ENCODE measurements at regions not wholly inside any gene's neighbourhood (a gene's known extent, or its start where the extent isn't known, plus 50 kb on each side); places are given as distances from the start of the nearest gene placed in this dataset.
"Not testable (repeated sequence)": the region's sequence is repeated elsewhere in the genome, so short reads cannot be mapped to it uniquely, and the experiment has no call there.

DNA sequence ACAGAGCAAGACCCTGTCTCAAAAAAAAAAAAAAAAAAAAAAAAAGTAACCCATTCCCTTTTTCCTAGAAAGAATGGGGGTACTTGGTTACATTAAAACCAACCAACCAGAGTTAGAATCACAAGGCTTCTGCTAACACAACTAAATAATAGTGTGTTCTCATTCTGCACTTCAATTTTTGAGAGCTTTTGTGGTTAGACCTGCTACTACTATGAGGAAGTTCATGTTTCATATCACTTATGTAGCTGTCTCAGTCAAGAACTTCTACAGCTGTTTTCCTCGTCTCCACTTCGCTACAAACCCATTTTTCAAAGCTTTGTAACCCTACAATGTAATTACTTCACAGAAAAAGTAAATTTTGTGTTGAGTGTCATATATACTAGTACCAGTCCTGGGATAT is 58.3 kb downstream of the PDHA2 start:
- no peak for DNase-seq

DNA sequence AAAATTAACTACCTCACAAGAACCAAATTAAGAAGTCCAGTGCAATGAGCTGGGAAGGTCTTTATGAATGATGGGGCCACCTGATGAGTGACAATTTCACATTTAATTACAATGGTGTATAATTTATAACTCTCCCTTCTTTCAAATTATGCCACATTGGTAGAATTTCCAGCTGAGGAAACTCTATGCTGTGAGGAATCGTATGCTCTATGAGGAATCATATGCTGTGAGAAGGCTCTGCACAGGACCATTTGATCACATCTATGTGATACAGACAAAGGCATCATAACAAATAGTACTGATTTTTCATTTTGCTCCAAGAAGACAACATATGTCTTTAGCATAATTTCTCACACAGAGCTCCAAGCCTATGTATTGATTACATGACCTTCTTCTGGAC is 69.3 kb downstream of the PDHA2 start:
- no peak for DNase-seq

DNA sequence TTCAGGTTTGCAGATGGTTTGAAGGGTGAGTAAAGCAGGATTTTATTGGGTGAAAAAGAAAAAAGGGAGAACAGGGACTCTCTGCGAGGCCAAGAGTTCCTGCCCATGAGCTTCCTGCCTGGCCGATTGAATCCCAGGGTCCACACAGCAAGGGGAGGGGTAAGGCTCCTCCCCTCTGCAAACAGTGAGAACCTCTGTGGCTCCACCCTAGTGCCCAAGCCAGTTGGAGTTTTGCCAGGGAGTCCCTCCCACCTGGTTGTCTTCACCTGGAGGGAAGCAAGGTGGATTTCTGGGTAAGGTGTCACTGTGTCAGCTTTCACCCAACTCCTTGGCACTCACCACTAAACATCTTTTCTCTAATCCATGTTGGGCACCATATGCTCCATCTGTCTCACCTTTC is 70.9 kb downstream of the PDHA2 start:
- no peak for DNase-seq

DNA sequence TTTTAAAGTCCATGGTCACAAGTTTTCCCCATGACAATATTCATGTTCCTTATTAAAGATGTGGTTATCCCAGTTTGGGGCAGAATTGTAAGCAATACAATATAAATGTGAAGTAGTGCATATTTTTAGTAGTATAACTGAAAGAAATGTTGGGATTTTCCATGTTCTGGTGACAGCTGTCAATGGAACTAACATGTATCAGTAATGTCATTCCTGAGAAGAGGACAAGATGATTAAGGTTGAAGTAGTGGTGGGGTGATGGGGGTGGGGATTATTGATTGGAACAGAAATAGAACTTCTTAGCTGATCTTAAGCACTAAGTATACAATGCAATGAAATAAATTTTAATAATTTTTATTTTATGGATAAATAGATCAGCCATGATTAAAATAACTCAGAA is 81.6 kb downstream of the PDHA2 start:
- no peak for DNase-seq

DNA sequence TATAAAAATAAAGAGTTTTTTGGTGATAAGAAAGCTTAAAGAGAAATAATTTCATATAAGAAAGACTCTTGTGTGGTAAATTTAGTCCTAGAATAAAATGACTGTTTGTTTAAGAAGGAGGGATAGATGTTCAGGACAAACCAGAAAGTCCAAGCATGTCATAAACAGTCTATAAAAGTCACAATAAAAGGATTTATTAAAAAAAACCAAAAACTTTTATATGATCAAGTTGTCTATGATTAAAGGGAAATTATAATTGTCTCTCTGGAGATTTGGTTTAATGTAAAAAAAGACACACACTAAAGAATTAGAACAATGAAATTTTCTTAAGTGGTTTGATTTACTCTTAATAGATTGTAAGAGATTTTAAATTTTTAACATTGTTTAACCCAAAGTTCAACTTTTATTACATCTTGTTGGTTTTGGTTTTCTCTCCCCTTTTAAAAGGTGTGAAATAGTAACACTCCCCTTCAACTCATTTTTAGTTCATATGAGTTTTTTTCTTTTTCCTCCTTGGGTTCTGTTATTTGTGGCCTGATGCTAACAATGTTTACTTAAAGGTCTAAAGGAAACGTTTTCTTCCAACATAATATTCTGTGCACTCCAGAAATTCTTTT is 89.7 kb downstream of the PDHA2 start:
- no peak for DNase-seq

DNA sequence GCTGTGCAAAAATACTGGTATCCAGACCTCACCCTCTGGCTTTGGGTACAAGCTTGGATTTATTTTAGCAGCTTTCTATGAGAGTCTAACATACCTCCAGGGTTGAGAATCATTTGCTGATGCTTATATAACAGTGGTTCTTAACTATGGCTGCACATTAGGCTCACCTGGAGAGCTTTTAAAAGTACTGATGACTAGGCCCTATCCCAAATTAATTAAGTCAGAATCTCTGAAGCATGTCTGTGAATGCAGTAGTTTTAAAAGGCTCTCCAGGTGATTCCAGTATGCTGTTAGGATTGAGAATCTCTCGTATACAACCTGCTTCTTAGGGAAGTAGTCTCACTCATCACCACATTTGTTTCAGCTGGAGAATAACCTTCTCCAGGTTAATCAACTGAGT is 99.2 kb downstream of the PDHA2 start:
- DNase-seq = no peak

DNA sequence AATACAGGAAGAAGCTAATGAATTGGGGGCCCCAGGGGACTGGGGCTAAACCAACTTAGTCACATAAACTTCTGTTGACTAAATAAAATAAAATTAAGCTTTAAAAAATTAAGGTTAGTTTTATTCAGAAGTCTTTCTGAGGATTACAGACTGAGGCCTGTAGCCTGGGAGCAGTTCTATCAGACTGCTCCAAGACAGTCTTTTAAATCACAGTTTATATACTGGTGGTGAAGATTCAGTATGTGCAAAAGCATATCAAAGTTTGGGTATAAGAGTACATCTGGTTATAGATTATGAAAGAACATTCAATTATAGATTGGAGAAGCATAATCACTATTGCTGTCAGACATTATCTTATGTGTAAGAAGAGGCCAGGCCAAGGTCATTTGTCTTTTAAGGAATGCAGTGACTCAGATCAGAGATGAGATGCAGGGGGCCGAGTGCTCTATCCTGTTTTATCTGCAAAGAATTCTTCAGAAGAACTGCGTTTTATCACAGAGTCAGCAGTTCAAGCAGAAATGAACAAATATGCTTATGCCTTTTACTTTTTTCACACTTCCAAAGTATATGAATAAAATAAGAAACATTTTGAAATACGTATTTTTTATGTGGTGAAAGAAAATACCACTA is 109.4 kb downstream of the PDHA2 start:
- no peak for DNase-seq

DNA sequence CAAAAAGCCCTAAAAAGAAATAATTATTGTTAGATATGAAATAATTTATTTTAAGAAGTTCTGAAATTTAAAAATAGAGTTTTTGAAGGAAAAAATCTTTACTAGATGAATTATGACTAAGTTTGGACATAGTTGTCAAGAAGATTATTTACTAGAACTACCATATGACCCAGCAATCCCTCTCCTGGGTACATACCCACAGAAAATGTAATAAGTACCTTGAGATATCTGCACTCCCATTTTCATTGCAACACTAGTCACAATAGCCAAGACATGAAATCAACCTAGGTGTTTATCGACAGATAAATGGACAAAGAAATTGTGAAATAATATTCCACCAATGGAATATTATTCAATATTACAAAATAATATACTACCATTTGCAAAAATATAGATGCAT is 109.9 kb downstream of the PDHA2 start:
- no peak for DNase-seq

DNA sequence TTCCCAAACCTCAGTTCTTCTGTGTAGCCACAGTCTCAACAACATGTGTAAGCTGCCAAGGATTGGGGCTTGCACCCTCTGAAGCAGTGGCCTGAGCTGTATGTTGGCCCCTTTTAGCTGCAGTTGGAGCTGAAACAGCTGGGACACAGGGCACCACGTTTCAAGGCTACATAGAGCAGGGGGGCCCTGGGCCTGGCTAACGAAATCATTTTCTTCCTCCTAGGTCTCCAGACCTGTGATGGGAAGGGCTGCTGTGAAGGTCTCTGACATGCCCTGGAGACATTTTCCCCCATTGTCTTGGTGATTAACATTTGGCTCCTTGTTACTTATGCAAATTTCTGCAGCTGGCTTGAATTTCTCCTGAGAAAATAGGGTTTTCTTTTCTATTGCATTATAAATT is 112.6 kb downstream of the PDHA2 start:
- DNase-seq = not testable (repeated sequence)

DNA sequence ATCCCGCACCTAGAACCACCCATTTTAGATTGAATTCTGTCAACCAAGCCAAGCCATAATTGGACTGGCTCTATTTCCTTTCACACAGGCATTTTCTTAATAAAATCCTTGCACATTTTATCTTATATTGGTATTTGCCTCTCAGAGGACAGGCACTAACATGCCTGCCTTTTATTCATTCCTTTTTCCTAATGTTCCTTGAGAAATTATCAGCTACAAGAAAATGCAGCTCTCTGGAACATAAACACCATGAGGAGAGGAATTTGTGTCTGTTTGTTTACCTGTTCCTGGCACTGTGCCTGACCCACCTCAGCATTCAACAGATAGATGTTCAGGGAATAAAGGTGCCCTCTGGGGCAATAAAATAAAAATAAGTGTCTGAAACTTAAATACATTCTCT is 116.2 kb downstream of the PDHA2 start:
- no peak for DNase-seq

DNA sequence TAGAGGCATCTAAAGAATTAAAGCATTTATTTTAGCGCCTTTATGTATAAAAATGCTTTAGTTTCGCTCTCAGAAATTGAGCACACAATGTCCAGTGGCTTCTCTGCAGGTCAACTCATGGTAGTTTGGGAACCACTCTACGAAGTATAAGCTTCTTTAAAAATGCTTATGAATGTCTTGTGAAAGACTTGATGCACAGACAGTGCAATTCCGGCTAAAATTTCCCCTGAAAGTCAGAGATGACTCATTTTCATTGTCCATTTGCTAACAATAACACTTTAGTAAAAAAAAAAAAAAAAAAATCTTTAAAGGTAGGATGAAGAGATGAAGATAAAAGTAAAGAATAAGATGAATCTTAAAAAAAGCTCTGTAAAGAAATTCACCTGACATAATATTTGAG is 117.2 kb downstream of the PDHA2 start:
- no peak for DNase-seq

DNA sequence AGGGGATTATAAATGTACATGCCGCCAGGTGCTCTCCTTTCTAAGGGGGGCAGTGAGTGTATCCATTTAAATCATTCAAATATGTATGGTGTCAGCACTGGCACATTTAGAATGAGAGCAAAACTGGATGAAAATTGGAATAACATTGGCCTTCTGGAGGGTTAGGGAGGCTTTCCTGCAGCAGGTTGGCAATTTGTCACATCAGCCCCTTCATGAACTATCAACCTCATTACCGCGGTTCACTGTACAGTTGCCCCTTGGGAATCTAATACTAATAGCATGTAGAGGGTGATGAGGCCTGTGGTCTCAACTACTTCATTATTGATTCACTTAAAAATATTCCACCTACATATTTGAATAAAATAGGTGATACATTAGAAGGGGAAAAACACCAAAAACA is 117.9 kb downstream of the PDHA2 start:
- no peak for DNase-seq

DNA sequence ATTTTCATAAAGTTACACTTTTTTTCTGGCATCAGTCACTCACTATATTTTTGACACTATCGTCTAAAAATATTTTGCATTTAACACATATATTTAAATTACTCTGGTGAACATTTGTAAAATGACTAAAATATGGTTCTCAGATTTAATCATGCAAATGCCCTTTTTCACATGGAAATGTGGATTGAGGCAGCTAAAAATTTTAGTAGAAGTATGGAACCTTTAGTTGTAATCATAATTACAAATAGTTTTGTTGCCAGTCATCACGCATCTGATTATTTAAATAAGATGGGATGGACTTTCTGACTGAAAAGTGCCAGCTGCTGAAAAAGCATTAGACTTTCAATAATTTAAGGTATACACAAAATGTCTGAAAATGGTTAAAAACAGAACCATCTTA is 119.3 kb downstream of the PDHA2 start:
- DNase-seq = no peak

DNA sequence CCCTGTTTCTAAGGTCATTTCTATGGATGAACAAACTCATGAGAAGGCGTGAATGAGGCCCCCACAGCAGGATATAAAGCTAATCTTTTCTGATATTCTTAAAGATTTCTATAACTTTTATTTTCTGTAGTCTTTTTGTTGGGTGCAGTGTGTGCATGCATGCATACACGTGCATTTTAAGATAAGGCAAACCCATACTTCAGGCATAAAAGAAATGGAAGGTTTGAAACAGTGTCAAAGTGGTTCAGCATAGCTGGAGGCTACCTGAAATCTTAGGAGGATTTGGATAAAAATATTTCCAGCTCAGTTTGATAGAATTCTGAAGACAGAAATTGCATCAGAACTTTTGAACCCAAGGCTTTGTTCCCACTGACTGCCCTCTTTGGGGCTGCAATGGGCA is 119.7 kb downstream of the PDHA2 start:
- DNase-seq = no peak

DNA sequence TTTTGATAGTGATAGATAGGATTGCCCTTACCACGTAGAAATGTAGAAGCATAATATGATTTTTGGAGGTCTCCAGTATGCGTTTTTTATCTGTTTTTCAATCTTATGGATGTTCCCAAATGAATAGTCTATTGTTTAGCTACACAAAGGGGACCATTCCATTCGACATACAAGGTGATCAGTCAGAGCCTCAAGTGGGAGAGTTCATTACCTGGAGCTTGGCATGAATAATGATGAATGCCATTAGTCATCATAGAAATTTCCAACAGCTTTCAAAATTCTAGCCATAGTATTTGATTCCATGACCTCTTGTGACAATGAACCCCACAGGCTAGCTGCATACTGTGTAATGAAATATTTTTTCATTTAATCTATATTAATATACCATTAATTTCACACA is 123.6 kb downstream of the PDHA2 start:
- DNase-seq = no peak

DNA sequence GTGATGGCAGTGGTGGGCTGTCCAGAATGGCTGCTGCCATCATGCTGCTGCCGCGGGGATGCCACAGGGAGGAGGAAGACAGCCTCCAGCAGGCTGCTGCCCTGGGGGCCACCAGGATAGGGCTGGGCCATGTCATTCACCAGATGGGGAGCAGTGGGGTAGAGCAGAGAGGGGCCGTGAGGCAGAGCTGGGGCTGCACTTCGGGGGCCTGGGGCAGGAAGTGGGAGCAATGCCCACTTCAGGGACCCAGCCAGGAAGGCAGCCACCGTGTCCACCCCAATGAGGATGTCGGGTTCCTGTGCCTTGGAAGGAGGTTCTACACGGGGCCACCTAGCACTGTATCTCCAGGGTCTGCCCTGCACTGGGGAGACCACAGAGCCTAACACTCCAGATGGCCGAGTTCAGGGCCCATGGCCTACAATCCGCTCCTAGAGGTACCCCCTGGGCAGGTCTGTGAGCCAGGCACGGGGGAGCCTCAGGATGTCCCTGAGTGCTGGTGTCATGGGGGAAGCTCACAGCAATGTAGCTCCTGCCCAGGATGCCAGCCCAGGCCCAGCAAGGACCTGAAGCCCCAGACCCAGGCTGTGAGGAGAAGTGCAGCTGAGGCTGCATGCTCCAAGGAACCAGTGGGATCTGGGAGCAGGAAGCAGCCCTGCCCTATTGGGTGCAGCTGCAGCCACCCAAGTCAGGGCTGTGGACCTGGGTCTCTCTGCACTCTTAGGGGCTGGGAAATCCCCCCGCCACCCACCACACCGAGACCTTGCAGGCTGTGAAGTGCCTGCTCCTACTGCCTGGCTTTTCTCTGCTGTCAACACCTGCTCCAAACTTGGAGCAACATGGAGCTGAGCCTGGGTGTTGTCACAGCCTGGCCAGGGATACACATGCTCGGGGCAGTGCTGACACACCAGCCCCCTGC is 140.3 kb downstream of the PDHA2 start:
- DNase-seq = no peak

DNA sequence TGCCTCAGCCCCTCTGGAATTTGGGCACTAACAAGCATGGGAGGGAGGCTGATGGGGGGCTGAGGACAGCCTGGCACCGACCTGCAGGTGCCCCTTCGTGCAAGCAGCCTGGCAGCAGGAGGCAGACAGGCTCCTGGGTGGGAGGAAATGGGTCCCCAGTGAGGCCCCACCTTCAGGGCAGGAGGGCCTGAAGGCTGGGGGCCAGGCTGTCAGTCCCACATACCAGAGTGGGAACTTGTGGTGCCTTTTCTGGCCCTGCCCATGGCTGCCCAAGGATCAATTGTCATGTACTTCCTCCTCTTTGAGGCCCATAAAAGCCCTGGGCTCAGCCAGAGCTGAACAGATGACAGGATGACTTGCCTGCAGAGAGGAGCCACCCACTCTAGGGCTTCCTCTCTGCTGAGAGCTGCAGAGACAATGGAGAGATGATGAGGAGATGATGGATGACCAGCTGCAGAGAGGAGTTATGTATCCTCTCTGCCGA is 141.0 kb downstream of the PDHA2 start:
- no peak for DNase-seq

DNA sequence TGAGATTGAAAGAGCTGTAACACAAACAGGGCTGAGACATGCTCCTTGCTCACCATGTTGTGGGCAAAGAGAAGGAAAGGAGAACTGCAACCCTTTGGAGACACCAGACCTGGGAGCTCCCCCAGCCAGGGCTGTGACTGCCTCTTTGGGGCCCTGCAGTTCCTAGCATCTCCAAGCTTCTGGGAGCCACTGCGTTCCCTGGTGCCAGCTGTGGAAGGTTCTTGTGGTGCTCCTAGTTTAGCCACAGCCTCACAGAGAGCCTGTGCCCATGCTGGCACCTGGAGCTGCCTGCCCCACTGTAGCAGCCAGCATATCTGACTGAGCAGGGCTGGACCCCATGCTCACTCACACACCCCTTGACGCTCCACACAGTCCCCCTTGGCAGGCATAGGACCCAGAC is 141.7 kb downstream of the PDHA2 start:
- no peak for DNase-seq

DNA sequence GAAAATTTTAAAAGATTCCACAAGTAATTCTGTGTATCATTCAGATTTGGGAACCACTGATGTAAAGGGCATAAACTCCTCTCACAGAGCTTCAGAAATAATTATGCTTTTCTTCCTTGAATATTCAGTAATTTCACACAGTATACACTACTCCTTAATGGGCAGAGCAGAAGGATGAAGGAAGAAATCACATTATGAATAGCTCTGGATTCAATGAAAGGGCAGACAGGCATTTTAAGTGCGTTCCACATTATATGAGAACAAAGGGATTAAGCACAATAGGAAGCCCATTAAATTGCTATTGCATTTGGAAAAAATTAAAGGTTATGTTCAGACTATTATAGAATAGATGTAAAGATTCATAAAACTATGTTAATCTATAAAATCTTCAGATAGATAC is 142.6 kb downstream of the PDHA2 start:
- DNase-seq = no peak

DNA sequence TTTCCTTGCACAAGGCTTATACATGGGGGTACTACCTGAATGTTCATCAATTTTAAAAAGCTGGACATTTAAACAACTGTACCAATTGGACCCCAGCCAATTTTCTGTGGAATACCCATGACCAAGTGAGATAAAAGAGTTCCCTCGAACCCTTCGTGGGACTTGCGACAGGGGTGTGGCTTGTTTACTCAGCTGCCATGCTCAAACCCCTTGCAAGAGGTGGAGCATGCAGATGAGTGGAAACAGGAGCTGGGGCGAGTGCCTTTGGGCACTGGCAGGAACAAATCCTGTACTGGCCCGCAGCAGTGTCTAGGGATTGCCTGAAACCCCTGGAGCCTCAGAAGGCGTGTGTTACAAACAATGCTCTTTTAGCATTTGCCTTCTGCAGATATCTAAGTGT is 144.2 kb downstream of the PDHA2 start:
- DNase-seq = no peak

DNA sequence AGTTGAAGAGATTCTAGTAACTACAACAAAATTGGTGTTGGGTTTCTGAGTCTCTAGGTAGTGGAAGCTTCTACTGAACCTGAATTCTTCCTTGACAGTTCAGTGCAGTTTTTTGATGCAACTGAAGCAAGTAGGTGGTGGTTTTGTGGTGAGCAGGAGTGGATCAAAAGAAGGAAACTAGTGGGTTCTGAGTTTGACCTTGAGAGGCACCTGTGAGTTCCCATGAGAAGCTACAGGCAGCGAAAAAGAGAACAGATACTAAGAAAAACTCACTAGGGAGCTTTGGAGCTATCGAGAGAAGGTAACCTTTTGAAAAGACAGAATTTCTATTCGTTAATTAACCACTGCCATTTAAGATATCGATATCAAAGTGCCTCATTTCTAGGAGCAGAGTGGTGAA is 145.2 kb downstream of the PDHA2 start:
- no peak for DNase-seq

DNA sequence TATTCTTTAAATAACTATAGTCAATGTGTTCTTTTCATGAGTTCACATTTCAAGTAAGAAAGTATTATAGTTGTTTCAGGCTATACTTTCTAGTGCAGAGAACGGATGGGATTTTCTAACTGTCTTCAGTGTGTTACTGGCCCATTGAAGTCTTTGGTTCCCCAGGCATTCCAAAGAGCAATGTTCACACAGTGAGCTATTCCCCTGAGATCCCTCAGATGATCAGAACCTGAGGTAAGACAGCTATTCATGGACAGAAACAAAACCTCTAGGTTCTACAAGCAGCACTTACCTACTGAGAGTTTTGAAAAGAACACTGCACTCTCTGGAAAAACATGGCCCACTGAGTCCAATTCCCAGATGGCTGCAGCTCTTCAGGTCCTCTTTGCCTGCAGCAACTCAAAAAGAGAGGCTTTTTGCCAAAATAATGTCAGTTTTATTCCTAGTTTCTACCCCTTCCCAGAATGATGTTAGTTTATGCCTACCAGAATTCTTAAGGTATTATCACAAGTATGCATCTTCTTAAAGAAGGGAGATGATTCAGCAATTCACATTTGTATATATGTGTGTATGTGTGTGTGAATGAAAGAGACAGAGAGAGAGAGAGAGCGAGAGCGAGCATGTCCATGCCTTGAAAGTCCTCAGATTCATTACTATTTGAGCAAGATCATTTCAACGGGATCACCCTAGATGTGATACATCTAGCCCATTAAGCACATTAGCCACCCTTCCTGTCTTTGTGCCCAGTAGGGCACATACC is 146.1 kb downstream of the PDHA2 start:
- no peak for DNase-seq

DNA sequence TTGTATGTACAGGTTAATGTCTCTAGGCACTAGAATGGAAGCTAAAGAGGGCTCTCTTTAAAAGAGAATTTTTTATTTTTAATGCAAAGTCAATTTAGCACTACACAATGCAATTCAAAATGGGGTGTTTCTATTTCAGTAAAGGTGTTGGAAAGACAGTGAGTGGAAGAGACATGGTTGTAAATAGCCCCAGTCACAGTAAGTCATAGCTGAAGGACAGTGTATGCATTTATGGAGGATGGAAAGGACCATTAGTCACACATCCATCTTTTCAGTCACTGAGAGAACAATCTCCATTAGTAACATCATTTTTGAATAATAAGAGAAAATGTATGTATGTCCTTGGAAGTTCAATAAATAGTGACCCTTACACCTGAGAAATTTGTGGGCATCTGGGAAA is 148.0 kb downstream of the PDHA2 start:
- no peak for DNase-seq
